ENCODE measurements at regions not wholly inside any gene's neighbourhood (a gene's known extent, or its start where the extent isn't known, plus 50 kb on each side); places are given as distances from the start of the nearest gene placed in this dataset.

DNA sequence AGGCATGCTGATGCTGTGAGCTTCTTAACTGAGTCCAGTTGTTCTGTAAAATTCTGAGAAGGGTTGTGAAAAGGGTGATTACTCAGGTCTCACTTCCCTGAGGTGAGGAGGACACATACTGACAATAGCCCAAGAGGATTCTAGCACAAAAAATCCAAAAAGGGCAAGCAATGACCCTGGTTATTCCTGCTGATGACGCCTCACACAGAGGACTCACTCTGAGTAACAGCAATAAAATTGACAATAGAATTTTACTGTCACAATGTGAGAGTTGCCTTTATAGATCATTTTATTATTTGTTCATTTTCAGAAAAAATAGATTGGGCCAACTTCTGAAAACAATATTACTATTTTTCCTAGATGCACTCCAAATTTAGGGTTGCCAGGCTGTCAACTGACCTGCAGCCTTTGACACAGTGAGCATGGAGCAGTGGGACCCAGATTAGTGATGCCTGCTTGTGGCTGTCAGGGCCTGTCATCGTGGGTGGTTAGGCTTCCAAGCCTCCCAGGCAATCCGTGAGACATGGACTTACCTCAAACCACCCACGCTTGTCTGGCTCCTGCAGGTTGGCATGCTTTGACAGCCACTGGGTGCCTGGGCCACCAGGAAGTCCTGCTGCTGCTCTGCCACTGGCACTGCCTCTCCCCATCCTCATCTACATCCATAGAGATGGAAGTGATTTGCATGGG, 396.0 kb upstream of the THBS1 start:
- H3K4me3 Mint-ChIP-seq, result no peak overlapping the region
- no peak overlapping the region for H3K27ac Mint-ChIP-seq
- DNase-seq, result no peak
- TF ChIP-seq, protein P1, sequence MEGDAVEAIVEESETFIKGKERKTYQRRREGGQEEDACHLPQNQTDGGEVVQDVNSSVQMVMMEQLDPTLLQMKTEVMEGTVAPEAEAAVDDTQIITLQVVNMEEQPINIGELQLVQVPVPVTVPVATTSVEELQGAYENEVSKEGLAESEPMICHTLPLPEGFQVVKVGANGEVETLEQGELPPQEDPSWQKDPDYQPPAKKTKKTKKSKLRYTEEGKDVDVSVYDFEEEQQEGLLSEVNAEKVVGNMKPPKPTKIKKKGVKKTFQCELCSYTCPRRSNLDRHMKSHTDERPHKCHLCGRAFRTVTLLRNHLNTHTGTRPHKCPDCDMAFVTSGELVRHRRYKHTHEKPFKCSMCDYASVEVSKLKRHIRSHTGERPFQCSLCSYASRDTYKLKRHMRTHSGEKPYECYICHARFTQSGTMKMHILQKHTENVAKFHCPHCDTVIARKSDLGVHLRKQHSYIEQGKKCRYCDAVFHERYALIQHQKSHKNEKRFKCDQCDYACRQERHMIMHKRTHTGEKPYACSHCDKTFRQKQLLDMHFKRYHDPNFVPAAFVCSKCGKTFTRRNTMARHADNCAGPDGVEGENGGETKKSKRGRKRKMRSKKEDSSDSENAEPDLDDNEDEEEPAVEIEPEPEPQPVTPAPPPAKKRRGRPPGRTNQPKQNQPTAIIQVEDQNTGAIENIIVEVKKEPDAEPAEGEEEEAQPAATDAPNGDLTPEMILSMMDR (IDR thresholded peaks at IDR 0.05), result no peak
- peaks cover 11% of the 10 kb centered on the region for H3K4me1 Mint-ChIP-seq
- H3K36me3 Mint-ChIP-seq (ENCODE audit: low read depth), result no peaks in the 10 kb centered on the region
- no peaks in the 10 kb centered on the region for H3K9me3 Mint-ChIP-seq
- H3K27me3 Mint-ChIP-seq (ENCODE audit: low read depth, poor library complexity), result peaks cover 4% of the 10 kb centered on the region

GRCh38 chr15:39188314-39188713, 392.6 kb upstream of the THBS1 start:
- Mint-ChIP-seq H3K27me3 (ENCODE audit: low read depth, poor library complexity) (peaks cover 7% of the 10 kb centered on the region), H3K27ac (no peak overlapping the region), H3K36me3 (ENCODE audit: low read depth) (no peaks in the 10 kb centered on the region), H3K4me1 (no peaks in the 10 kb centered on the region), H3K4me3 (no peak overlapping the region), H3K9me3 (no peaks in the 10 kb centered on the region)
- TF ChIP-seq, protein P1 (IDR thresholded peaks at IDR 0.05), result no peak
- DNase-seq, result no peak

DNA sequence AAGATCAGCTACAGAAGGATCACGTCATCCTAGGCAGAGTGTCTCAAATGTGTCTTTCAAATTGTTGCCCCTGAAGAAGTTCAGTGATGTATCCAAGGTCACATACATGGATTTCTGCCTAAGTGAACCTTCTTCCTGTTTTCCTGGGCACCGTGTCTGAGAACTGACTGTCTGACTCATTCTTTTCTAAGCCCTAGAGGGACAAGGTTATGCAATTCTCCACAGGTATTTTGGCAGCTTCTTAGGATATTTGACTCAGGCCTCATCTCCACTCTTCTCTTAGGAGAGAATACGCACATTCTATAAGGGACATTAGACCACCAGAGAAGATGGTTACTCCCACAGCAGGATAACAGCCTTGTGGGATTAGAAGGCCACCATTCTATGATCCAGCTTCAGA, 391.9 kb upstream of the THBS1 start:
- Mint-ChIP-seq H3K4me3 (no peak overlapping the region), H3K27ac (no peak overlapping the region), H3K27me3 (ENCODE audit: low read depth, poor library complexity) (peaks cover 7% of the 10 kb centered on the region), H3K4me1 (no peaks in the 10 kb centered on the region), H3K36me3 (ENCODE audit: low read depth) (no peaks in the 10 kb centered on the region), H3K9me3 (no peaks in the 10 kb centered on the region)
- TF ChIP-seq, protein P1 (IDR thresholded peaks at IDR 0.05), result no peak
- no peak for DNase-seq

DNA sequence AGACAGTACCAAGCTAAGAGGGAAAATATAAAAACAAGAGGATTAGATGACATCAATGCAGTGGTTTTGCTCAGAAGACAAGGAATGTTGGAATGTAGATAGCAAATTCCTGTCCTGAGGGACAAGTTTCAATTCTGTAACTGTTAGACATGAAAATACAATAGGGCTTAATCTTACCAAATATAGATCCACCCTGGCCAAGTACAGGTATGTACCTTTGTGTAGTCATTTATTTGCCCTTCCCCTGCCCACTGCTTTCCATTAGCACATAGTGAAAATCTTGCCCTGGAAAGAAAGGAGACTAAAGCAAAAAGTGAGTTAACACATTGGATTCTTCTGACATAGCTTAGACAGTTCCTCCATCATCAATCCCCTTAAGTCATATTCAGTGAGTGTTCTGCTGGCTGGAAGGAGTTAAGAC, 389.0 kb upstream of the THBS1 start:
- DNase-seq, result no peak
- Mint-ChIP-seq H3K36me3 (ENCODE audit: low read depth) (no peaks in the 10 kb centered on the region), H3K4me3 (no peak overlapping the region), H3K9me3 (no peaks in the 10 kb centered on the region), H3K4me1 (no peaks in the 10 kb centered on the region), H3K27me3 (ENCODE audit: low read depth, poor library complexity) (peaks cover 4% of the 10 kb centered on the region), H3K27ac (no peak overlapping the region)
- TF ChIP-seq, protein P1 (IDR thresholded peaks at IDR 0.05), result no peak

DNA sequence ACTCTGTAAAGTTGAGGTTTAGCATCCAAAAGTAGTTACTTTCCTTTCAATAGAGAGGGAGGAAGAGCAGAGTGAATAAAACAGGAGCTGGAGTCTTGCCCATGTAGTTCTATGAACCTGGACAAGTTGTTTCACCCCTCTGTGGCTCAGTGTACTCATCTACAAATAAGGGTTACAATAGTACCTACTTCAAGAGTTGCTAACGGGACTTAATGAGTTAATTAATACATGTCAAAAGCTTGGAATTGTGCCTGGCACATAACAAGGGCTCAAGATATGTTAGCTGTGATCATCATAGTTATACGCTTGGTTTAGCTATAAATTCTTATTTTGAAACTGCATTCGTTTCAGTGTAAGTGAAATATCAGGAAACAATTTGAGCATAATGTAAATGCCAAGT, 388.5 kb upstream of the THBS1 start:
- Mint-ChIP-seq H3K4me3 (no peak overlapping the region), H3K27ac (no peak overlapping the region), H3K4me1 (no peaks in the 10 kb centered on the region), H3K36me3 (ENCODE audit: low read depth) (no peaks in the 10 kb centered on the region), H3K27me3 (ENCODE audit: low read depth, poor library complexity) (peaks cover 4% of the 10 kb centered on the region), H3K9me3 (no peaks in the 10 kb centered on the region)
- no peak for DNase-seq
- TF ChIP-seq, protein P1 (IDR thresholded peaks at IDR 0.05), result no peak

DNA sequence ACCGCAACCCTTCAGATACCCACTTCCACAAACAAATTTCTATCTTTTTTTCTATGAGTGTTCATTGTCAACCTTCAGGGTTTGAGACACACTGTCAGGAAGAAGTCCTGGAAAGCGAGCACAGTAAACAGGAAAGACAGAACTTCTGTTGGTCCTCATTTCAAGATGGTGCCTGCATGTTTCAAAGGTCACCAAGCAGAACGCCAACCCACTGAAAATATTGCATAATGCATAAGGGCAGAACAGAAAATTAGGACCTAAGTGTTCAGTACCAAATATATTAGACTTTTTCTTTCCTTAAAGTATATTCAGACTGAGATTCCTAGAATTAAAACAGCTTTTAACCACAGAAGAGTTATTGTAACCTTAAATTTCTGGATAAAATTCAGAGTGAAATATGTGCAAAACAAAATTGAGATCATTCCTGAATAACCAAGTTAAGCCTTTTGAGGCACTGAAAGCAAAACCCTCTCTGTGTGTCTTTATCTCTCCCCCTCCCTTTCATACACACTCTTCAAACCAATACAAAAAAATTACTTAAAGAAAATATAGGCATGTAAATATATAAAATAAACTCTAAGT, 387.8 kb upstream of the THBS1 start:
- H3K27me3 Mint-ChIP-seq (ENCODE audit: low read depth, poor library complexity), result peaks cover 4% of the 10 kb centered on the region
- H3K27ac Mint-ChIP-seq, result no peak overlapping the region
- no peaks in the 10 kb centered on the region for H3K9me3 Mint-ChIP-seq
- DNase-seq, result no peak
- H3K4me3 Mint-ChIP-seq, result no peak overlapping the region
- TF ChIP-seq, protein P1 (IDR thresholded peaks at IDR 0.05), result no peak
- no peaks in the 10 kb centered on the region for H3K36me3 Mint-ChIP-seq (ENCODE audit: low read depth)
- no peaks in the 10 kb centered on the region for H3K4me1 Mint-ChIP-seq

Data from nephron progenitor cell (in vitro differentiated cells).